Thoracic aorta (tissue), 2 donors: ENCODE measurements at regions not wholly inside any gene's neighbourhood (a gene's known extent, or its start where the extent isn't known, plus 50 kb on each side); places are given as distances from the start of the nearest gene placed in this dataset.
"Not testable (repeated sequence)": the region's sequence is repeated elsewhere in the genome, so short reads cannot be mapped to it uniquely, and the experiment has no call there.

Experiments used
- ATAC-seq: fragments of 150-250 bp; one replicate; pipeline ENCODE4 v1.8.0; 2017; ENCODE audit warnings: low read depth; ENCODE audit not compliant: insufficient number of reproducible peaks, low FRiP score
- DNase-seq: peaks from one replicate; pipeline ENCODE4 v3.0.0-alpha.2; 2020; ENCODE audit warnings: low spot score
- H3K27ac ChIP-seq, 2 donors: fragments of 200-600 bp; sonication (generic); 1 replicate in 1 of 2; 2 replicates in 1 of 2; pipeline ENCODE4 v1.5.1; 2016; ENCODE audit warnings: mild to moderate bottlenecking in 2 of 2, moderate library complexity in 2 of 2
- H3K27me3 ChIP-seq: fragments of 200-600 bp; sonication (generic); replicated peaks from 2 replicates; pipeline ENCODE4 v1.6.0; 2016; ENCODE audit warnings: mild to moderate bottlenecking; ENCODE audit not compliant: insufficient read depth
- H3K36me3 ChIP-seq: fragments of 200-600 bp; sonication (generic); one replicate; pipeline ENCODE4 v1.5.1; 2016
- H3K4me1 ChIP-seq, 2 donors: fragments of 200-600 bp; sonication (generic); 1 replicate in 1 of 2; 2 replicates in 1 of 2; pipeline versions ENCODE4 v1.5.1 to v1.6.0; 2016; ENCODE audit warnings: low read depth in 2 of 2, mild to moderate bottlenecking in 1 of 2; ENCODE audit not compliant: control insufficient read depth in 1 of 2
- H3K4me3 ChIP-seq: fragments of 200-600 bp; sonication (generic); 2 replicates; pipeline ENCODE4 v1.5.1; 2016; ENCODE audit warnings: mild to moderate bottlenecking
- H3K9me3 ChIP-seq: fragments of 200-600 bp; sonication (generic); 2 replicates; pipeline ENCODE4 v1.5.1; 2016
- TF ChIP-seq, protein P1 (sequence below): fragments of 200-600 bp; sonication (generic); IDR thresholded peaks from one replicate; pipeline ENCODE4 v1.5.1; 2019; ENCODE audit warnings: antibody characterized with exemption

DNA sequence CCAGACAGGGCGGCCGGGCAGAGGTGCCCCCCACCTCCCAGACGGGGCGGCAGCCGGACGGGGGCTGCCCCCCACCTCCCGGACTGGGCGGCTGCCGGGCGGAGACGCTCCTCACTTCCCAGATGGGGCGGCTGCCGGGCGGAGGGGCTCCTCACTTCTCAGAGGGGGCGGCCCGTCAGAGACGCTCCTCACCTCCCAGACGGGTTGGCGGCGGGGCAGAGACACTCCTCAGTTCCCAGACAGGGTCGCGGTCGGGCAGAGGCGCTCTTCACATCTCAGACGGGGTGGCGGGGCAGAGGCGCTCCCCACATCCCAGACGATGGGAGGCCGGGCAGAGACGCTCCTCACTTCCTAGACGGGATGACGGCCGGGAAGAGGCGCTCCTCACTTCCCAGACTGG lies 68.5 kb upstream of the GPC4 start:
- not testable (repeated sequence) for H3K36me3 ChIP-seq, H3K27me3 ChIP-seq, H3K9me3 ChIP-seq, ATAC-seq, H3K27ac ChIP-seq, H3K4me3 ChIP-seq, H3K4me1 ChIP-seq, DNase-seq

DNA sequence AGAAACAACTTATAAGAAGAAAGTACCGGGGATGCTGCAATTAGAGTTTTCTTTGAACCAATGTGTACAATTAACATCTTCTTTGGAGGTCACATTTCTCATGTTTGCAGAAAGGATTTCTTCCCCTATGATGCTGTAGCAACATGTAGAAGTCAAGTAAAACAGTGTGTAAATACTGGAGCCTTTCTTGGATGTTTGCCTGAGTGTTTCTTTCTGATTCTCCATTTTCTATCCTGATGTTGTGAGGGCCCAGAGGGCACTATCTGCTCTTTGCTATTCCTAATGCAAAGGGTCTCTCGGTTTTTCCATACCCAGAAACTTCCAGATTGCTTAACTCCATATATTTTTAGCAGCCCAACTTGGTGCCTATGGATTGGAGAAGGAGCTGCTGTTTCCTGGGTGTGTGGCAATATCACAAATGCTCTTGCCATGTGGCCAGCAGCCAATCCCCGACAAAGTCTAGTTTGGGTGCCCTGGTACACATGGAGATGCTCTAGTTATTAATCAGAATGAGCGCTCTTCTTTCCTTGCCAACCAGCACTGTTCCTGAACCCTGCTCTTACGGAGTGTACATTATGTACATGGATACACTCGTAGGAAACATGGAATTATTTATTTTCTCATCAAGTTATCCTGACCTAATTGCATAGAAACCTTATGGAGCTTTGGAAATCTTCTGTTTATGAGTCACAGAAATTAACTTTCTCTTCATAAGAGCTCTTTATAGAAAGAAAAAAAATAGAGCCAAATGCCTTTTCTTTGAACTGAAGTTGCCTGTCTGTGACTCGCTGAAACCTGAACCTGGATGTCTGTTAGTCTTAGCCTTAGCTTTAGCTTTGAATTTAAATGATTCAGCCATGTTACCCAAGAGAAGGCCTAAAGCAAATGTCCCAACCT lies 67.0 kb upstream of the GPC4 start:
- TF ChIP-seq, protein P1, sequence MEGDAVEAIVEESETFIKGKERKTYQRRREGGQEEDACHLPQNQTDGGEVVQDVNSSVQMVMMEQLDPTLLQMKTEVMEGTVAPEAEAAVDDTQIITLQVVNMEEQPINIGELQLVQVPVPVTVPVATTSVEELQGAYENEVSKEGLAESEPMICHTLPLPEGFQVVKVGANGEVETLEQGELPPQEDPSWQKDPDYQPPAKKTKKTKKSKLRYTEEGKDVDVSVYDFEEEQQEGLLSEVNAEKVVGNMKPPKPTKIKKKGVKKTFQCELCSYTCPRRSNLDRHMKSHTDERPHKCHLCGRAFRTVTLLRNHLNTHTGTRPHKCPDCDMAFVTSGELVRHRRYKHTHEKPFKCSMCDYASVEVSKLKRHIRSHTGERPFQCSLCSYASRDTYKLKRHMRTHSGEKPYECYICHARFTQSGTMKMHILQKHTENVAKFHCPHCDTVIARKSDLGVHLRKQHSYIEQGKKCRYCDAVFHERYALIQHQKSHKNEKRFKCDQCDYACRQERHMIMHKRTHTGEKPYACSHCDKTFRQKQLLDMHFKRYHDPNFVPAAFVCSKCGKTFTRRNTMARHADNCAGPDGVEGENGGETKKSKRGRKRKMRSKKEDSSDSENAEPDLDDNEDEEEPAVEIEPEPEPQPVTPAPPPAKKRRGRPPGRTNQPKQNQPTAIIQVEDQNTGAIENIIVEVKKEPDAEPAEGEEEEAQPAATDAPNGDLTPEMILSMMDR = no peak
- Histone ChIP-seq H3K4me3 (no peak overlapping the region), H3K27me3 (no peaks in the 10 kb centered on the region), H3K36me3 (no peaks in the 10 kb centered on the region), H3K9me3 (no peaks in the 10 kb centered on the region), H3K27ac (no peak overlapping the region), H3K4me1 (peaks cover 0 to 8% of the 10 kb centered on the region in 2 donors)
- ATAC-seq (no peak), DNase-seq (no peak)

DNA sequence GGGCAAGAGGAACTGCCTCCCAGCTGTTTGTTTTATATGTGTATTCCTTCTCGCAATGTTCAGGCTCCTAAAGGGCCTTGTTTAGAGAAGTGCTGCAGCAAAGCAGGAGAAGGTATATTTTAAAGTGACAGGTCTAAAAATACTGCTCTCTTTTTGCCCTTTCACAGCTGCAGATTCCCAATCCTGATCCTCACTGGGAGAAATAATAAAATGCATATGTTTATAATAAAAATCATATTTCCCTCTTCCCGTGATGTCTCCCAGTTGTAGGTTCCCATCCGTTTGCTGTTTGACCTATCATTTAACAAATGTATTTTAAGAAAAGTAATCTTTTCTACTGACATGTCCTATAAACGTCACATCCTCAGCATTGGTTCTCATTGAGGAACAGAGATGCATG lies 62.7 kb upstream of the GPC4 start:
- Histone ChIP-seq H3K27ac (no peak overlapping the region), H3K36me3 (no peaks in the 10 kb centered on the region), H3K4me1 (peaks cover 0 to 18% of the 10 kb centered on the region in 2 donors), H3K4me3 (no peak overlapping the region), H3K9me3 (no peaks in the 10 kb centered on the region), H3K27me3 (no peaks in the 10 kb centered on the region)
- no peak for DNase-seq
- TF ChIP-seq, protein P1 = no peak
- ATAC-seq = no peak

DNA sequence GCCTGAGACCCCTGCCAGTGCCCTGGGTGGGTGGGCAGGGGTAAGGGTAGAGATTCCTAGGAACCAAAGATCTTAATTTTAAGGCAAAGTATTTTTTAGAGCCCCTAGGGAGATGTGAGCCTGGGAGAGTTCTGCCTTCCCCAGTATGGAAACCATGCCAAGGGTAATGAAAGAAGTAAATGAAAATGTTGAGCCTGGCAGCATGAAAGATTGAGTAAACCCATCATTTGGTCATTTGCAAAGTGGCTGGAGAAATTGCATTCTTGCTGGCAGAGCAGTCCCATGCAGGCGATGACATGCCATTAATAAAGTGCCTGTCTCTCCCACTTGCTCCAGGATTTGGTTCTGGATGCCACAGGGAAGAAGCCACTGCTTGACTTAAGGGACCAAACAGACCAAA lies 60.7 kb upstream of the GPC4 start:
- Histone ChIP-seq H3K9me3 (no peaks in the 10 kb centered on the region), H3K27me3 (no peaks in the 10 kb centered on the region), H3K27ac (peak overlapping the region in 1 of 2 donors; percentile 24), H3K4me3 (no peak overlapping the region), H3K36me3 (no peaks in the 10 kb centered on the region), H3K4me1 (peaks cover 0 to 10% of the 10 kb centered on the region in 2 donors)
- ATAC-seq = no peak
- TF ChIP-seq, protein P1 = no peak
- DNase-seq = no peak

DNA sequence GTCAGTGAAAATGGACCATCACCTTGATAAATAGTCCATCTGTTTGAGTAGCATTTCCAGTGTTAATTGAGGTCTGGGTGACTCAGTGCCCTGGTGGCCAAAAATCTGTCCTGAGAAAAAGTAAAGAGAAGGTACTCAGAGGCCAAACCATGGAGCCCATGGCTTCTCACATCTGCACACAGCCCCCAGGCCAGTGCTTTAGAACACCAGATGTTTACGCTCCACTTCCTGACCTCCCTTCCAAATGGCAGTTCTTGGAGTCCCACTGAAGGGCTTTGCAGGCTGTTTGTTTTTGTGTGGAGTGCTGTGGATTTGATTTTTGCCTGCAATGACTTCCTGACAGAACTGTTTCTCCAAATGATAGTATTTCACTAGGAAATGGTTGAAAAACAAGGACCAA lies 60.2 kb upstream of the GPC4 start:
- ATAC-seq = no peak
- peak overlapping the region in 1 of 2 donors; percentile 24 for H3K27ac ChIP-seq
- H3K36me3 ChIP-seq = no peaks in the 10 kb centered on the region
- H3K4me3 ChIP-seq = no peak overlapping the region
- TF ChIP-seq, protein P1 = no peak
- no peak for DNase-seq
- H3K27me3 ChIP-seq = no peaks in the 10 kb centered on the region
- peaks cover 0 to 10% of the 10 kb centered on the region in 2 donors for H3K4me1 ChIP-seq
- no peaks in the 10 kb centered on the region for H3K9me3 ChIP-seq
